ENCODE measurements at regions not wholly inside any gene's neighbourhood (a gene's known extent, or its start where the extent isn't known, plus 50 kb on each side); places are given as distances from the start of the nearest gene placed in this dataset.
"Not testable (repeated sequence)": the region's sequence is repeated elsewhere in the genome, so short reads cannot be mapped to it uniquely, and the experiment has no call there.

- DNase-seq (ENCODE audit: low spot score), result no peak
Observed at GRCh38 chr13:112145551-112146360, 78.8 kb downstream of the SOX1 start.

- no peak for DNase-seq (ENCODE audit: low spot score)
Observed at GRCh38 chr13:112150352-112150751, 83.4 kb downstream of the SOX1 start.

DNA sequence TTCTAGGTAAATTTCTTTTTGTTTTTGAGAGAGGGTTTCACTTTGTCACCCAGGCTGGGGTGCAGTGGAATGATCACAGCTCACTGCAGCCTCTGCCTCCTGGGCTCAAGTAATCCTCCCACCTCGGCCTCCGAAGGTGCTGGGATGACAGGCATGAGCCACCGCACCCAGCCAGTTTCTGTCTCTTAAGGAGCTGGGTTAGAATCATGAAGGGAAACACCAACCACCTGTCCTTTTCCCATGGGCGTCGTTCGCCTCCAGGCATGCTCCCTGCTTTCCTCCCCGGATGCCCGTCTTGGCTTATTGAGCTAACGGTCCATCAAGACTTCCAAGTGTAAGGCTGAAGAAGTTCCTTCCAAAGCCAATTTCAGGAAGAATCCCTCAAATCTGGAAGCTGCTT, 85.9 kb downstream of the SOX1 start:
- no peak for DNase-seq (ENCODE audit: low spot score)

GRCh38 chr13:112153364-112153763, 86.4 kb downstream of the SOX1 start:
- DNase-seq (ENCODE audit: low spot score), result no peak

- DNase-seq (ENCODE audit: low spot score), result no peak
Observed at GRCh38 chr13:112153846-112154245, 86.9 kb downstream of the SOX1 start.

GRCh38 chr13:112154301-112155060, 87.5 kb downstream of the SOX1 start:
- no peak for DNase-seq (ENCODE audit: low spot score)

DNA sequence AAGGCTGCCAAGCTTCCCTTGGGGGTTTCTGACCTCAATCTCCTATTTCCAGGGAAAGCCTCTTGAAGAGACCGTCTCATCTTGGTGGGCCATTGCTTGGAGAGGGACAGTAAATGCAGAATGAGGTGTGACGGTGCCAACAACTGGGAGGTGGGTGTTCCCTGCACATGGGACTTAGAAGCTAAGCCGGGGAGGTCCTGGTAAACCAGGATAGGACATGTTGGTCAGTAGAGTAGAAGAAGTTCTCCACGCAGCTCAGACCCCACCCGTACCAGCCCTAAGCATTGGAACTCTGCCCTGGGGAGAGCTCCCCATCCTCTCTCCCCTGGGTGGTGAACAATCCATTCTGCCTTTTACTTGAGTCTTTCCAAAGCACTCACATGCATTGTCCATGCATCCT, 92.0 kb downstream of the SOX1 start:
- no peak for DNase-seq (ENCODE audit: low spot score)

GRCh38 chr13:112159575-112160547, 92.9 kb downstream of the SOX1 start:
- DNase-seq (ENCODE audit: low spot score), result no peak

DNA sequence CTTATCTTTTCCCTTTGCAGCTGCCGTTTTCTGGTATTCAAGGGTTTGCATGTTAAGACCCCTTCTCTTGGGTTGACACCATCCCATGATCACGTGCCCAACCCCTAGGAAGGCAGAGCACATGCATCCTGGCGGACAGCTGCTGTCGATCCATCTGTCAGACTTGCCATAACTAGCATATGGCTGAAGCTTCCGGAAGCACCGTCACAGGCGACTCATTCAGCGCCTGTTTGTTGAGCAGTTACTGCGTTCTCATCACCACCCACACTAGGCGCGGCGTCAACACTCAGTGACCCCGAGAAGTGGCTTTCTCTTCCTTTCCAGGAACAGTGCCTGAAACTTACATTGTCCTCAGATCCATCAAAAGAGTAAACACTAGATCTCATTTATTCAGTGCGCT, 93.6 kb downstream of the SOX1 start:
- no peak for DNase-seq (ENCODE audit: low spot score)

DNA sequence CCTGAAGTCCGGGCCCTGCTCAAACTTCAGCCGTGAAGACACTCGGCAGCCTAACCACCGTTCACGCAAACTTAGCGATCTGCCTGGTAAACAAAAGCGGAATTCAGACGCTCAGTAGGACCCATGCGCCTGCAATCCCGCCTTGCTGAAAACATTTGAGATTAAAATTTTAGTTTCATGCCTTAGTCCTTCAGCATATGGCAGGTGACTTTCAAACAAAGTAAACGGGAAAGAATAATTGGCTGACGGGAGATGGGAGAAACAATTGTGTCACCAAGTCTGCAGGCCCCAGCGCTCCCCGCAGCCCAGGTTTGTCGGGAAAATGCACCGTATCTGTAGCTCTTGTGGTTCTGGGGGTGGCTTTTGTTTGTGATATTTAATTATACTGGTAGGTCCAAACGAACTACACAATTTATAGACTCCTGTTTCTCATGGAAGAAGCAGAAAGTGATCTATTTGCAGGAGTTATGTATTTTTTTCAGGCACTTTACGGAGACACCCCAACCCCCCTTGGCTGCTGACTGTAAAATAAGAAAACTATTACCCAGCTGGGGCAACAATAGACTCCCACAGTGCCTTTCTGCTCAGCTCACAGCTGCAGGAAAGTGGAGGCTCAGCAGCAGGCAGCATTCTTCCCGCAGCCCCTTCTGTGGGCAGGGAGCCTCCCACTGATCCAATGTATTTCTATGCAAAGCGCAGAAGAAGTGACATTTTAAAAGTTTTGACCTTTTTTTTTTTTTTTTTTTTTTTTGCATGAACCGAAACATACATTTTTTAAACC, 94.8 kb downstream of the SOX1 start:
- no peak for DNase-seq (ENCODE audit: low spot score)

DNA sequence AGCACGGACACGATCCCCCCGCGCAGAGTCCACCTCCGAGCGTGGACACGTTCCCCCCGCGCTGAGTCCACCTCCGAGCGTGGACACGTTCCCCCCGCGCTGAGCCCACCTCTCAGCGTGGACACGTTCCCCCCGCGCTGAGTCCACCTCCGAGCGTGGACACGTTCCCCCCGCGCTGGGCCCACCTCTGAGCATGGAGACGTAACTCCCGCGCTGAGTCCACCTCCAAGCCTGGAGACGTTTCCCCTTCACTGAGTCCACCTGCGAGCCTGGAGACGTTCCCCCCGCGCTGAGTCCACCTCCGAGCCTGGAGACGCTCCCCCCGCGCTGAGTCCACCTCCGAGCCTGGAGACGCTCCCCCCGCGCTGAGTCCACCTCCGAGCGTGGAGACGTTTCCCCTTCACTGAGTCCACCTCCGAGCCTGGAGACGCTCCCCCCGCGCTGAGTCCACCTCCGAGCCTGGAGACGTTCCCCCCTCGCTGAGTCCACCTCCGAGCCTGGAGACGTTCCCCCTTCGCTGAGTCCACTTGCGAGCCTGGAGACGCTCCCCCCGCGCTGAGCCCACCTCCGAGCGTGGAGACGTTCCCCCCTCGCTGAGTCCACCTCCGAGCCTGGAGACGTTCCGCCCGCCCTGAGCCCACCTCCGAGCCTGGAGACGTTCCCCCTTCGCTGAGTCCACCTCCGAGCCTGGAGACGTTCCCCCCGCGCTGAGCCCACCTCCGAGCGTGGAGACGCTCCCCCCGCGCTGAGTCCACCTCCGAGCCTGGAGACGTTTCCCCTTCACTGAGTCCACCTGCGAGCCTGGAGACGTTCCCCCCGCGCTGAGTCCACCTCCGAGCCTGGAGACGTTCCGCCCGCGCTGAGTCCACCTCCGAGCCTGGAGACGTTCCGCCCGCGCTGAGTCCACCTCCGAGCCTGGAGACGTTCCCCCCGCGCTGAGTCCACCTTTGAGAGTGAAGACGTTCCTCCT, 97.0 kb downstream of the SOX1 start:
- DNase-seq (ENCODE audit: low spot score), result not testable (repeated sequence)

DNA sequence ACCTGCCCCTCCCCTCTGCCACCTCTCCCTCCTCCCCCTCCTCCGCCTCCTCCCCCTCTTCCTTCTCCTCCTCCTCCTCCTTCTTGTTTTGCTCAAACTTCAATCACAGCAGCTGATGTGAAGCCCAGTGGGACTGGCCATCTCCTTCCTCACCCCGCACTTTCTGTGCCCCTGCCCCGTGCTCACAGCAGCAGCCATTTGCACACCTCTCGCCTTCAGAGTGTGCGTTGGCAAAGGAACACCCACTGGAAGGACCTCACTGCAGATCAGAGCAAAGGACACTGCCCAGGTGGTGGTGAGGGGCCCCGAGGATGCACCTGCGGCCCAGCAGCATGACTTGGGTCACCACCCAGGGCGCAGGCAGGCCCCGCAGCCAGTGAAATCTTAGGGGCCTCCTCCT, 98.8 kb downstream of the SOX1 start:
- no peak for DNase-seq (ENCODE audit: low spot score)

GRCh38 chr13:112168761-112169160, 101.8 kb downstream of the SOX1 start:
- DNase-seq (ENCODE audit: low spot score), result no peak

GRCh38 chr13:112169941-112170822, 103.2 kb downstream of the SOX1 start:
- DNase-seq (ENCODE audit: low spot score), result no peak

GRCh38 chr13:112170823-112171569, 104.0 kb downstream of the SOX1 start:
- DNase-seq (ENCODE audit: low spot score), result no peak

GRCh38 chr13:112171570-112171965, 104.6 kb downstream of the SOX1 start:
- DNase-seq (ENCODE audit: low spot score), result no peak

GRCh38 chr13:112172017-112172416, 105.1 kb downstream of the SOX1 start:
- DNase-seq (ENCODE audit: low spot score), result no peak

- DNase-seq (ENCODE audit: low spot score), result no peak
Observed at GRCh38 chr13:112172641-112173251, 105.8 kb downstream of the SOX1 start.

Measured in SW480 (cell line).